SU-DHL-6 (cell line): ENCODE measurements at regions not wholly inside any gene's neighbourhood (a gene's known extent, or its start where the extent isn't known, plus 50 kb on each side); places are given as distances from the start of the nearest gene placed in this dataset.
A peak's percentile ranks its signal among the peaks of the same experiment; 100 is the strongest.

Experiments used
- H2AFZ ChIP-seq: fragments of 200-600 bp; sonication (generic); 2 replicates; pipeline ENCODE4 v1.6.1; 2014; ENCODE audit warnings: low read depth, mild to moderate bottlenecking, moderate library complexity, mixed read lengths, antibody characterized with exemption, low read length; ENCODE audit not compliant: severe bottlenecking
- H3F3A ChIP-seq: fragments of 200-600 bp; shearing (Covaris generic); 2 replicates; pipeline ENCODE4 v1.6.0; 2016; ENCODE audit warnings: antibody characterized with exemption, mild to moderate bottlenecking; ENCODE audit not compliant: insufficient read depth
- H3K27ac ChIP-seq: fragments of 200-600 bp; sonication (generic); 2 replicates; pipeline ENCODE4 v1.5.1; 2016; ENCODE audit warnings: low read depth, mild to moderate bottlenecking, low read length, moderate library complexity, mixed read lengths
- H3K27me3 ChIP-seq: fragments of 200-600 bp; sonication (generic), shearing (Covaris generic); 2 replicates; pipeline ENCODE4 v1.6.0; 2014; ENCODE audit warnings: mild to moderate bottlenecking, low read length
- H3K36me3 ChIP-seq: fragments of 200-600 bp; sonication (generic); 2 replicates; pipeline ENCODE4 v1.6.1; 2014; ENCODE audit warnings: mild to moderate bottlenecking, low read length, mixed read lengths
- H3K4me2 ChIP-seq: fragments of 300-600, 200-600 bp; shearing (Covaris generic), sonication (generic); 2 replicates; pipeline ENCODE4 v1.6.0; 2014; ENCODE audit warnings: low read length, low read depth, mild to moderate bottlenecking; ENCODE audit not compliant: poor library complexity, severe bottlenecking
- H3K4me3 ChIP-seq: fragments of 200-600 bp; sonication (generic); 2 replicates; pipeline ENCODE4 v1.5.1; 2014; ENCODE audit warnings: antibody characterized with exemption, low read length, mild to moderate bottlenecking, mixed read lengths; ENCODE audit not compliant: insufficient read depth, poor library complexity, severe bottlenecking
- H3K79me2 ChIP-seq: fragments of 200-600 bp; sonication (generic); 2 replicates; pipeline ENCODE4 v1.6.1; 2014; ENCODE audit warnings: mild to moderate bottlenecking, low read length, moderate library complexity; ENCODE audit not compliant: insufficient read depth
- H3K9ac ChIP-seq: fragments of 200-600 bp; sonication (generic); 2 replicates; pipeline ENCODE4 v1.7.0; 2014; ENCODE audit warnings: mild to moderate bottlenecking, low read length
- H3K9me2 ChIP-seq: fragments of 200-600 bp; sonication (generic); replicated peaks from 2 replicates; pipeline ENCODE4 v1.6.1; 2014; ENCODE audit warnings: low read length; ENCODE audit not compliant: insufficient read depth
- H3K9me3 ChIP-seq: fragments of 200-600 bp; sonication (generic); 2 replicates; pipeline ENCODE4 v1.6.1; 2014; ENCODE audit warnings: low read length, mixed read lengths; ENCODE audit not compliant: insufficient read depth
- H4K20me1 ChIP-seq: fragments of 200-600 bp; sonication (generic); 2 replicates; pipeline ENCODE4 v1.6.1; 2014; ENCODE audit warnings: low read depth, mild to moderate bottlenecking, antibody characterized with exemption, low read length, moderate library complexity, mixed read lengths
- CTCF ChIP-seq: fragments of 200-600 bp; sonication (generic); IDR thresholded peaks from one replicate; pipeline ENCODE4 v1.5.1; 2017; ENCODE audit warnings: antibody characterized with exemption, mild to moderate bottlenecking, low read length, moderate library complexity; ENCODE audit not compliant: insufficient read depth, poor library complexity, severe bottlenecking
- EZH2phosphoT487 ChIP-seq: fragments of 200-600 bp; sonication (generic), shearing (Covaris generic); conservative IDR thresholded peaks from 2 replicates; pipeline ENCODE4 v1.6.1; 2018; ENCODE audit warnings: mild to moderate bottlenecking, antibody characterized with exemption, low read length, moderate library complexity, mixed read lengths

- no peak overlapping the region for H3K4me2 ChIP-seq
- no peaks in the 10 kb centered on the region for H3K79me2 ChIP-seq
- no peak overlapping the region for H3K27ac ChIP-seq
- H3F3A ChIP-seq = no peaks in the 10 kb centered on the region
- peak overlapping the region; percentile 4 for H2AFZ ChIP-seq
- H3K27me3 ChIP-seq = no peaks in the 10 kb centered on the region
- no peaks in the 10 kb centered on the region for H3K9me2 ChIP-seq
- no peak overlapping the region for H3K4me3 ChIP-seq
- no peaks in the 10 kb centered on the region for H4K20me1 ChIP-seq
- H3K9ac ChIP-seq = no peak overlapping the region
- no peaks in the 10 kb centered on the region for H3K9me3 ChIP-seq
- TF ChIP-seq CTCF (no peak), EZH2phosphoT487 (no peak)
- H3K36me3 ChIP-seq = no peaks in the 10 kb centered on the region
Observed at GRCh38 chr1:188817814-188818213, 1659.8 kb downstream of the BRINP3 start.

GRCh38 chr1:188822248-188822647, 1655.4 kb downstream of the BRINP3 start:
- Histone ChIP-seq H3K4me3 (no peak overlapping the region), H3K9me2 (no peaks in the 10 kb centered on the region), H3K79me2 (no peaks in the 10 kb centered on the region), H3K27me3 (no peaks in the 10 kb centered on the region), H3F3A (no peaks in the 10 kb centered on the region), H3K4me2 (peak overlapping the region; percentile 30), H3K9me3 (no peaks in the 10 kb centered on the region), H4K20me1 (no peaks in the 10 kb centered on the region), H3K9ac (no peak overlapping the region), H2AFZ (peak overlapping the region; percentile 71), H3K27ac (no peak overlapping the region), H3K36me3 (no peaks in the 10 kb centered on the region)
- TF ChIP-seq CTCF = no peak
- no peak for TF ChIP-seq EZH2phosphoT487

- H3K79me2 ChIP-seq = no peaks in the 10 kb centered on the region
- no peak overlapping the region for H3K27ac ChIP-seq
- H3K27me3 ChIP-seq = no peaks in the 10 kb centered on the region
- H3K36me3 ChIP-seq = no peaks in the 10 kb centered on the region
- H3K9me2 ChIP-seq = no peaks in the 10 kb centered on the region
- no peaks in the 10 kb centered on the region for H3K9me3 ChIP-seq
- H3F3A ChIP-seq = no peaks in the 10 kb centered on the region
- no peak for TF ChIP-seq EZH2phosphoT487
- TF ChIP-seq CTCF = no peak
- no peak overlapping the region for H3K9ac ChIP-seq
- no peak overlapping the region for H2AFZ ChIP-seq
- no peaks in the 10 kb centered on the region for H4K20me1 ChIP-seq
- no peak overlapping the region for H3K4me2 ChIP-seq
- H3K4me3 ChIP-seq = no peak overlapping the region
Observed at GRCh38 chr1:188825471-188825870, 1652.2 kb downstream of the BRINP3 start.

- Histone ChIP-seq H3K4me3 (no peak overlapping the region), H3K79me2 (no peaks in the 10 kb centered on the region), H4K20me1 (no peaks in the 10 kb centered on the region), H3K9me3 (no peaks in the 10 kb centered on the region), H2AFZ (peak overlapping the region; percentile 26), H3K27ac (no peak overlapping the region), H3F3A (no peaks in the 10 kb centered on the region), H3K9ac (no peak overlapping the region), H3K36me3 (no peaks in the 10 kb centered on the region), H3K27me3 (no peaks in the 10 kb centered on the region), H3K4me2 (no peak overlapping the region), H3K9me2 (no peaks in the 10 kb centered on the region)
- no peak for TF ChIP-seq CTCF
- no peak for TF ChIP-seq EZH2phosphoT487
Observed at GRCh38 chr1:188826800-188827199, 1650.9 kb downstream of the BRINP3 start.
